ENCODE measurements at regions not wholly inside any gene's neighbourhood (a gene's known extent, or its start where the extent isn't known, plus 50 kb on each side); places are given as distances from the start of the nearest gene placed in this dataset.
A peak's percentile ranks its signal among the peaks of the same experiment; 100 is the strongest.

DNA sequence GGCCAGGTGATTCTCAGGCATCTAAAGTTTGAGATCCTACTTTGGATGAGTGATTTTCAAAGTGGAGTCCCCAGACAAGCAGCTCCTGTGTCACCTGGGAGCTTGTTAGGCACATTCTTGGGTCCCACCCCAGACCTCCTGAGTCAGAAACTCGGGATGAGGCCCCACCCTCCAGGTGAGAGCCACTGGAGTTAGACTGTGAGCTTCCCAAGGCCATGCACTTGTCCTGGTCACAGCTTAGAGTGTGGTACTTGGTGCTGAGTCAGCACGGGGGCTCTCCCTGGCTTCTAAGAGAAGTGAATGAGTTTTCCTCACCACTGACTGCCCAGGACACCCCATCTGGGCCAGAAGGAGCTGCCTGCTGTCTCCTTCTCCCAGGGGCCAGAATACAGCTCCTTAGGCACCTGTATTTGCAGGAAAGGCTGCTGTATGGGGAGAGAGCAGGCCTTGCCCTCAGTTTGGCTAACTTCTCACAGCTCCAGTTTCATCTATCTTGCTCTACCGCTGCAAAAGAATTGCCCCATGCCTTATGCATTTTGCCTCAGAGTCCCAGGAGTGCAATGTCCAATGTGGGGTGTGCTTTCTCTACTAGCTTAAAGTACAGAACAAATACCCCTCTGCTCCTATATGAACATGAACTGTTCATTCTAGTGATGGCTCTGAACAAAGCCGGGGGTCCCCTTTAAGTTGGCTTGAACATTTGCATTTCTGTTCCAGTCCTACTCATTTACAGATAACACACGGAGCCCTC lies 98.1 kb downstream of the PSMG1 start:
- TF ChIP-seq, protein P1, sequence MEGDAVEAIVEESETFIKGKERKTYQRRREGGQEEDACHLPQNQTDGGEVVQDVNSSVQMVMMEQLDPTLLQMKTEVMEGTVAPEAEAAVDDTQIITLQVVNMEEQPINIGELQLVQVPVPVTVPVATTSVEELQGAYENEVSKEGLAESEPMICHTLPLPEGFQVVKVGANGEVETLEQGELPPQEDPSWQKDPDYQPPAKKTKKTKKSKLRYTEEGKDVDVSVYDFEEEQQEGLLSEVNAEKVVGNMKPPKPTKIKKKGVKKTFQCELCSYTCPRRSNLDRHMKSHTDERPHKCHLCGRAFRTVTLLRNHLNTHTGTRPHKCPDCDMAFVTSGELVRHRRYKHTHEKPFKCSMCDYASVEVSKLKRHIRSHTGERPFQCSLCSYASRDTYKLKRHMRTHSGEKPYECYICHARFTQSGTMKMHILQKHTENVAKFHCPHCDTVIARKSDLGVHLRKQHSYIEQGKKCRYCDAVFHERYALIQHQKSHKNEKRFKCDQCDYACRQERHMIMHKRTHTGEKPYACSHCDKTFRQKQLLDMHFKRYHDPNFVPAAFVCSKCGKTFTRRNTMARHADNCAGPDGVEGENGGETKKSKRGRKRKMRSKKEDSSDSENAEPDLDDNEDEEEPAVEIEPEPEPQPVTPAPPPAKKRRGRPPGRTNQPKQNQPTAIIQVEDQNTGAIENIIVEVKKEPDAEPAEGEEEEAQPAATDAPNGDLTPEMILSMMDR (IDR thresholded peaks at IDR 0.05), result no peak
- no peaks in the 10 kb centered on the region for H3K9me3 ChIP-seq
- intact Hi-C loops (cut with DNase I), result loop anchor here in 5 of 10 donors (5.0 to 10.0 kb wide), 6 partner anchors 37 to 278 kb away; partner anchors contain the start of gene ETS2 (in 2 of the 5)
- peaks cover 2 to 70% (median 41%) of the 10 kb centered on the region in 9 donors for H3K4me1 ChIP-seq
- H3K27ac ChIP-seq, result no peak overlapping the region
- 82 to 92% methylated on average over 5 of the region's 5 CpGs for WGBS, 2 donors
- H3K4me3 ChIP-seq, result no peak overlapping the region
- H3K27me3 ChIP-seq, result no peaks in the 10 kb centered on the region
- ATAC-seq, result no peak
- H3K36me3 ChIP-seq, result no peaks in the 10 kb centered on the region
- DNase-seq, result no peak

DNA sequence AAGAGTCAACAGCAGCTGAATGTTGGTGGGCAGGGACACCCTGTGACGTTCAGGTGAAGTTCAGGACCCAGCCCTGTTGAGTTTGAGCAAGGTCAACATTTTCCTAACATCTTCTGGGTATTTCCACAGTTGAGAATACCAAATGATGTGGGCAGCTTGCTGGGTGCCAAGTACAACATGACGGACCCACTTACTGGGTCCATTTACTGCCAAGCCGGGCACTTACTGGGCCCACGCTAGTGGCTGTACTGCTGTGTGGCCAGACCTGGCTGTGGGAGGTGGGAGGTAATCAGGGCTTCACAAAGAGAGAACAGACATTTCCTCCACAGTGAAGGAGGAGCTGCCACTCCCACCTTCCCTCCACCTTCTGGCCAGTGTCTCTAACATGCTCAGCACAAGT lies 99.2 kb downstream of the PSMG1 start:
- Histone ChIP-seq H3K36me3 (no peaks in the 10 kb centered on the region), H3K4me1 (peaks cover 0 to 60% (median 40%) of the 10 kb centered on the region in 9 donors), H3K27ac (no peak overlapping the region), H3K4me3 (no peak overlapping the region), H3K9me3 (no peaks in the 10 kb centered on the region), H3K27me3 (no peaks in the 10 kb centered on the region)
- ATAC-seq (no peak), DNase-seq (no peak)
- 84 to 89% methylated on average over 4 of the region's 4 CpGs for WGBS, 2 donors
- intact Hi-C loops (cut with DNase I), result loop anchor here in 2 of 10 donors (10.0 kb wide), 2 partner anchors 169 to 179 kb away; no protein-coding TSS in a partner anchor
- TF ChIP-seq, protein P1 (IDR thresholded peaks at IDR 0.05), result no peak

DNA sequence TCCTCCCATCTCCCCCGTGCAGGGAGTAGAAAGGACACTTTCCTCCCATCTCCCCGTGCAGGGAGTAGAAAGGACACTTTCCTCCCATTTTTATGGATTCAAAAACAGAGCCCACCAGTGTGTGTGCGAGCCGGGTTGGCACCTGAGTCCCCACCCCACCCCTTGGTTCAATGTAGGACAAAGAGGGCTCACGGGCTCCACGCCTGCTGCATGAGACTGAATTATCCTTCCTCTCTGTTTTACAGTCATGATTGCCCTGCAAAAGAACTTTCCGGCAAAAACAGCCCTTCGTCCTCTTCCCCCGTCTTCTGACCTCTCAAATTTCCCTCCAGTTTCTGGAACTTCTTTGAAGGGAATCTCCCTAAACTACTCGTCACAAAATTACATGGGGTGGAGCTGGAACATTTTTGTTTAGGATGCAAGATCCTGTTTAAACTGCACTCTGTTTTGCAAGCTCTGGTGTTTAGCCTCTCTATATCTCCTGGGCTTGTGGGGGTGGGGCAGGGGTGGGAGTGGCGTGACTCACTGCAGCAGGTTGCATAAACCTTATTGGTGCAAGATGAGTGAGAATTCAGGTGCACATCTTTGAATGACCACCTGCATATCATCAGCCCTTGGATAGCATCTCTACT lies 99.8 kb downstream of the PSMG1 start:
- WGBS, 2 donors, result 65 to 69% methylated on average over 10 to 11 of the region's 11 CpGs
- no peak overlapping the region for H3K4me3 ChIP-seq
- intact Hi-C loops (cut with DNase I), result loop anchor here in 2 of 10 donors (10.0 kb wide), 2 partner anchors 169 to 179 kb away; no protein-coding TSS in a partner anchor

More for the DNA sequence above, 99.8 kb downstream of the PSMG1 start:
- TF ChIP-seq, protein P1 (IDR thresholded peaks at IDR 0.05), result no peak
- peak overlapping the region in 1 of 10 donors; percentile 38 for H3K27ac ChIP-seq
- H3K36me3 ChIP-seq, result no peaks in the 10 kb centered on the region
- ATAC-seq (no peak), DNase-seq (no peak)
- H3K4me1 ChIP-seq, result peaks cover 0 to 55% (median 34%) of the 10 kb centered on the region in 9 donors
- H3K9me3 ChIP-seq, result no peaks in the 10 kb centered on the region
- no peaks in the 10 kb centered on the region for H3K27me3 ChIP-seq
